GM12878 (cell line): ENCODE measurements at regions not wholly inside any gene's neighbourhood (a gene's known extent, or its start where the extent isn't known, plus 50 kb on each side); places are given as distances from the start of the nearest gene placed in this dataset.

ENCODE experiments used
- ATAC-seq: fragments of 200-7000 bp; cut with Tn5 transposase; 3 replicates; pipeline ENCODE4 v1.9.1; 2020; ENCODE audit warnings: mild to moderate bottlenecking, moderate library complexity
- BruUV-seq: library from RNA; stranded (reverse); fragments of 400-500 nt; replicated peaks from 2 replicates; lab custom pipeline; 2021; lab: Mats Ljungman, UMichigan
- CTCF ChIA-PET: fragments of 300-600 bp; sonication (Branson Sonifier 250); formaldehyde crosslinking; extraction: SDS; loops from one replicate; lab custom pipeline; 2021; ENCODE audit warnings: inconsistent platforms; lab: Yijun Ruan, JAX
- POLR2A ChIA-PET: fragments of 350-600 bp; formaldehyde crosslinking; extraction: SDS; loops from one replicate; lab custom pipeline; 2021; ENCODE audit warnings: inconsistent platforms; lab: Charles Lee
- RAD21 ChIA-PET: fragments of 300-600 bp; sonication (Branson Sonifier 250); formaldehyde crosslinking; loops from one replicate; lab custom pipeline; 2023; ENCODE audit warnings: antibody characterized with exemption; ENCODE audit not compliant: unreplicated experiment; lab: Charles Lee
- SMC1A ChIA-PET: fragments of 300-600 bp; sonication (Branson Sonifier 250); formaldehyde crosslinking; loops from one replicate; lab custom pipeline; 2023; ENCODE audit not compliant: unreplicated experiment, uncharacterized antibody; lab: Charles Lee
- DNase-seq: peaks from one replicate; pipeline ENCODE4 v3.0.0-alpha.2; 2011; ENCODE audit warnings: low read depth, low spot score
- FAIRE-seq: peaks from 3 replicates; lab custom pipeline; 2011; peaks lifted over from hg19 to GRCh38; lab: Jason Lieb, UNC
- H2AFZ ChIP-seq: 2 replicates; pipeline ENCODE4 v1.6.0; 2011; ENCODE audit warnings: low read depth, low read length, control low read depth; ENCODE audit not compliant: control insufficient read depth
- H3K27ac ChIP-seq: 2 replicates; pipeline ENCODE4 v1.5.1; 2011; ENCODE audit warnings: control low read depth; ENCODE audit not compliant: control insufficient read depth, insufficient read depth
- H3K27me3 ChIP-seq, 2 experiments: replicated peaks in 1 of 2; 2 replicates each; pipeline versions ENCODE4 v1.6.0 to v1.6.1; 2011; ENCODE audit warnings: low read length in 1 of 2; ENCODE audit not compliant: control insufficient read depth in 2 of 2, insufficient read depth in 2 of 2
- H3K36me3 ChIP-seq, 2 experiments: 2 replicates each; pipeline ENCODE4 v1.5.1; 2011; ENCODE audit warnings: low read length in 1 of 2; ENCODE audit not compliant: control insufficient read depth in 2 of 2, insufficient read depth in 2 of 2
- H3K4me1 ChIP-seq: 2 replicates; pipeline ENCODE4 v1.6.1; 2011; ENCODE audit warnings: mild to moderate bottlenecking, low read length, moderate library complexity, mixed read lengths; ENCODE audit not compliant: control insufficient read depth, insufficient read depth
- H3K4me2 ChIP-seq: 2 replicates; pipeline ENCODE4 v1.6.0; 2011; ENCODE audit warnings: control low read depth; ENCODE audit not compliant: control insufficient read depth, insufficient read depth
- H3K4me3 ChIP-seq: fragments of 200-600 bp; sonication (generic); 2 replicates; pipeline ENCODE4 v1.5.1; 2016
- H3K79me2 ChIP-seq: 2 replicates; pipeline ENCODE4 v1.6.0; 2011; ENCODE audit warnings: low read length; ENCODE audit not compliant: control insufficient read depth, insufficient read depth
- H3K9ac ChIP-seq: 2 replicates; pipeline ENCODE4 v1.8.0; 2011; ENCODE audit warnings: low read length, control low read depth, mixed read lengths; ENCODE audit not compliant: control insufficient read depth, insufficient read depth
- H3K9me3 ChIP-seq: replicated peaks from 3 replicates; pipeline ENCODE4 v1.5.1; 2011; ENCODE audit warnings: mild to moderate bottlenecking, low read length; ENCODE audit not compliant: control insufficient read depth, insufficient read depth
- H4K20me1 ChIP-seq: 2 replicates; pipeline ENCODE4 v1.6.0; 2011; ENCODE audit not compliant: control insufficient read depth, insufficient read depth
- BRCA1 ChIP-seq: IDR thresholded peaks from 2 replicates; pipeline ENCODE4 v1.6.1; 2011; ENCODE audit warnings: low read depth, low read length, improper control_type of control experiment
- E2F4 ChIP-seq: IDR thresholded peaks from 2 replicates; pipeline ENCODE4 v1.6.1; 2012; ENCODE audit warnings: low read depth, low read length, improper control_type of control experiment
- GABPA ChIP-seq: IDR thresholded peaks from 2 replicates; pipeline ENCODE4 v1.6.1; 2014; ENCODE audit warnings: antibody characterized with exemption, low read depth, mild to moderate bottlenecking, inconsistent platforms
- JUNB ChIP-seq: IDR thresholded peaks from 2 replicates; pipeline ENCODE4 v1.6.1; 2016; ENCODE audit warnings: antibody characterized with exemption, mild to moderate bottlenecking
- NFYA ChIP-seq: IDR thresholded peaks from 2 replicates; pipeline ENCODE4 v1.6.1; 2011; ENCODE audit warnings: low read depth, mild to moderate bottlenecking, low read length, improper control_type of control experiment, borderline replicate concordance
- NKRF ChIP-seq: fragments of 450-650 bp; conservative IDR thresholded peaks from 2 replicates; pipeline ENCODE4 v1.6.1; 2017; ENCODE audit warnings: mild to moderate bottlenecking, moderate library complexity
- PBX3 ChIP-seq: IDR thresholded peaks from 2 replicates; pipeline ENCODE4 v1.6.1; 2011; ENCODE audit warnings: mild to moderate bottlenecking, low read depth, low read length, moderate library complexity; ENCODE audit not compliant: insufficient replicate concordance
- POLR2A ChIP-seq: IDR thresholded peaks from 2 replicates; pipeline ENCODE4 v1.6.1; 2011; ENCODE audit warnings: low read depth, mild to moderate bottlenecking, low read length
- POU2F2 ChIP-seq: IDR thresholded peaks from 3 replicates; pipeline ENCODE4 v1.6.1; 2011; ENCODE audit warnings: low read depth, mild to moderate bottlenecking, low read length, borderline replicate concordance
- SMAD1 ChIP-seq: fragments of 450-650 bp; IDR thresholded peaks from 2 replicates; pipeline ENCODE4 v1.6.1; 2018; ENCODE audit warnings: mild to moderate bottlenecking, low read depth; ENCODE audit not compliant: partially characterized antibody
- SMC3 ChIP-seq: IDR thresholded peaks from 2 replicates; pipeline ENCODE4 v1.6.1; 2011; ENCODE audit warnings: low read length, improper control_type of control experiment, borderline replicate concordance
- STAT1 ChIP-seq: fragments of 450-650 bp; conservative IDR thresholded peaks from 2 replicates; pipeline ENCODE4 v1.6.1; 2014; ENCODE audit warnings: antibody characterized with exemption, mild to moderate bottlenecking
- TARDBP ChIP-seq: IDR thresholded peaks from 2 replicates; pipeline ENCODE4 v1.6.1; 2016; ENCODE audit warnings: borderline replicate concordance
- TBL1XR1 ChIP-seq: IDR thresholded peaks from 2 replicates; pipeline ENCODE4 v1.6.1; 2012; ENCODE audit warnings: low read depth, low read length, improper control_type of control experiment
- ZBTB40 ChIP-seq: fragments of 450-650 bp; IDR thresholded peaks from 2 replicates; pipeline ENCODE4 v1.6.1; 2016; ENCODE audit warnings: mild to moderate bottlenecking, moderate library complexity, borderline replicate concordance
- ZNF24 ChIP-seq: fragments of 450-650 bp; IDR thresholded peaks from 2 replicates; pipeline ENCODE4 v1.6.1; 2017; ENCODE audit warnings: antibody characterized with exemption, mild to moderate bottlenecking
- WGBS: methylation state at CpG from one replicate; pipeline ENCODE4 v1.1.6; 2016; ENCODE audit warnings: low lambda C conversion rate; ENCODE audit not compliant: insufficient replicate concordance, insufficient coverage; ENCODE audit errors: missing lambda C conversion rate; 5-methylcytosine and 5-hydroxymethylcytosine counted together
- in situ Hi-C: fragments of 300-500 bp; cut with MboI; formaldehyde crosslinking; loops from 9 replicates; pipeline ENCODE4 v1.14.3; 2018; ENCODE audit warnings: mixed read lengths
- intact Hi-C: fragments of 100-400 bp; cut with micrococcal nuclease; formaldehyde crosslinking; loops from one replicate; pipeline ENCODE4 v1.14.2; 2022; ENCODE audit not compliant: unreplicated experiment
- TF ChIP-seq, protein P1 (sequence below): IDR thresholded peaks from 2 replicates; pipeline ENCODE4 v1.6.1; 2011; ENCODE audit warnings: low read depth, mild to moderate bottlenecking, low read length, moderate library complexity, borderline replicate concordance; ENCODE audit errors: extremely low read depth

DNA sequence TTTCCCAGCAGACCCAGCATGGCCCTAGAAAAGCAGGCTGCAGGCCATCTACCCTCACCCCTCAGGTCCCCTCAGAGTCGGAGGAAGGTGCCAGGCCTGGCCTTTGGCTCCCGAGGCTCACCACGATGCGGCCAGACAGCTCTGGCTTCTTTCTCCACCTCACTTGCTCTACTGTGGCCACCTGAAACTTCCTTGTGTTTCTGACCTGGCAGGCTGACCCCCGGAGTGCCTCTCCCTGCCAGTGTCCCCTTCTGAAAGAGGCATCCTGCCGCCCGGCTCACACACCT, 375.0 kb upstream of the HS6ST1 start (continued):
- TF ChIP-seq SMAD1, result no peak
- no peak for TF ChIP-seq SMC3
- TF ChIP-seq E2F4, result no peak
- no peak for TF ChIP-seq TARDBP
- no peak for TF ChIP-seq GABPA
- no peak for TF ChIP-seq NKRF
- no peak for TF ChIP-seq BRCA1
- TF ChIP-seq, protein P1, sequence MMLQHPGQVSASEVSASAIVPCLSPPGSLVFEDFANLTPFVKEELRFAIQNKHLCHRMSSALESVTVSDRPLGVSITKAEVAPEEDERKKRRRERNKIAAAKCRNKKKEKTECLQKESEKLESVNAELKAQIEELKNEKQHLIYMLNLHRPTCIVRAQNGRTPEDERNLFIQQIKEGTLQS, result no peak
- no peak for TF ChIP-seq JUNB

DNA sequence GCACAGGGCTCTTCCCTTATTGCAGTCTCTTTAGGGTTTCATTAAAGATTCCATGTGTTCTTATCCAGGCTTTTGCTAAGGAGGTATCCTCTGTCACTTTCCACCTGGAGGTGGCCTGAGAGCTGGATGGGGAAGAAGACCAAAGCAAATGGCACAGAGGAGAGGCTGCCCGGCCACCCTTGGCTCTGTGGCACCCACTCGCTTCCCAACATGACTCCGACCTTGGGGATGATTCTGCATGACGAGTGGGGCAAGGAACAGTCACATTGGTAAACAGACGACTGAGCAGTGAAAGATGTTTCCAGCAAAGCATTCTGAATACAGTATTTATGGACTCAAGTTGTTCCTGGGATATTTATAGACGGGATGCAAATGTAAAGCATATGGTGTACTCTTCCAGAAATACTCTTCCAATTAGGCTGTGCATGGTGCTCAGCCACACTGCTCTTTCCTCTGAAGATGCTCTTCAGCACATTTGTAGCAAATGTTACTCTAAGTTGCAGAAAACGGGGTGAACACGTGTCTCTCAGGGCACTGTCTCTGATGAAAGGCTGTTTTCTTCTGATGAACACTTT, 377.1 kb upstream of the HS6ST1 start:
- WGBS, result 9% methylated on average over 8 of the region's 8 CpGs
- intact Hi-C loops, result no loop called here
- no peak for ATAC-seq
- in situ Hi-C loops, result no loop called here
- SMC1A ChIA-PET, result no interaction called here
- no peak for DNase-seq
- no peak for FAIRE-seq
- Histone ChIP-seq H3K4me3 (no peak overlapping the region), H3K9me3 (no peaks in the 10 kb centered on the region), H3K36me3 (no peaks in the 10 kb centered on the region), H3K9ac (no peak overlapping the region), H3K27ac (no peak overlapping the region), H3K27me3 (peaks cover 0 to 1% of the 10 kb centered on the region in 2 experiments; a peak in 1 of 4 replicates), H3K79me2 (no peaks in the 10 kb centered on the region), H4K20me1 (no peaks in the 10 kb centered on the region), H2AFZ (no peak overlapping the region), H3K4me1 (no peaks in the 10 kb centered on the region), H3K4me2 (no peak overlapping the region)
- CTCF ChIA-PET, result no interaction called here
- POLR2A ChIA-PET, result no interaction called here
- RAD21 ChIA-PET, result no interaction called here
- no TSS peak for BruUV-seq
- TF ChIP-seq PBX3 (no peak), TBL1XR1 (no peak), ZBTB40 (no peak), POLR2A (no peak), POU2F2 (no peak), NFYA (no peak), ZNF24 (no peak), STAT1 (no peak)
